Smooth muscle cell (in vitro differentiated cells): ENCODE measurements at regions not wholly inside any gene's neighbourhood (a gene's known extent, or its start where the extent isn't known, plus 50 kb on each side); places are given as distances from the start of the nearest gene placed in this dataset.

Source experiments
- DNase-seq: peaks from one replicate; lab custom pipeline; 2025; ENCODE audit not compliant: unreplicated experiment; lab: John Stamatoyannopoulos, UW
- H2AFZ ChIP-seq: fragments of 200-600 bp; sonication (generic); 2 replicates; pipeline ENCODE4 v1.6.0; 2016; ENCODE audit warnings: antibody characterized with exemption, low read depth, mild to moderate bottlenecking
- H3F3A ChIP-seq: fragments of 200-600 bp; sonication (generic); 2 replicates; pipeline ENCODE4 v1.6.0; 2017; ENCODE audit warnings: antibody characterized with exemption, low read depth
- H3K27ac ChIP-seq: fragments of 200-600 bp; sonication (generic); 2 replicates; pipeline ENCODE4 v1.5.1; 2016; ENCODE audit warnings: low read depth, mild to moderate bottlenecking
- H3K27me3 ChIP-seq: fragments of 200-600 bp; sonication (generic); 2 replicates; pipeline ENCODE4 v1.6.1; 2016; ENCODE audit warnings: low read depth, mild to moderate bottlenecking
- H3K36me3 ChIP-seq: fragments of 200-600 bp; sonication (generic); 2 replicates; pipeline ENCODE4 v1.5.1; 2016; ENCODE audit warnings: low read depth
- H3K4me1 ChIP-seq: fragments of 200-600 bp; sonication (generic); 2 replicates; pipeline ENCODE4 v1.5.1; 2016; ENCODE audit warnings: low read depth
- H3K4me2 ChIP-seq: fragments of 200-600 bp; sonication (generic); 2 replicates; pipeline ENCODE4 v1.6.0; 2016; ENCODE audit warnings: mild to moderate bottlenecking
- H3K4me3 ChIP-seq: fragments of 200-600 bp; sonication (generic); 2 replicates; pipeline ENCODE4 v1.5.1; 2016; ENCODE audit warnings: mild to moderate bottlenecking
- H3K79me2 ChIP-seq: fragments of 200-600 bp; sonication (generic); 2 replicates; pipeline ENCODE4 v1.6.0; 2016; ENCODE audit warnings: low read depth, mild to moderate bottlenecking
- H3K9ac ChIP-seq: fragments of 200-600 bp; sonication (generic); 2 replicates; pipeline ENCODE4 v1.6.0; 2016; ENCODE audit warnings: low read depth
- H3K9me3 ChIP-seq: fragments of 200-600 bp; sonication (generic); replicated peaks from 2 replicates; pipeline ENCODE4 v1.5.1; 2016; ENCODE audit warnings: low read depth
- H4K20me1 ChIP-seq: fragments of 200-600 bp; sonication (generic); 2 replicates; pipeline ENCODE4 v1.6.0; 2016; ENCODE audit warnings: low read depth
- WGBS: methylation state at CpG from one replicate; pipeline ENCODE4 v1.1.7; 2016; ENCODE audit warnings: low lambda C conversion rate; 5-methylcytosine and 5-hydroxymethylcytosine counted together
- TF ChIP-seq, protein P1 (sequence below): fragments of 200-600 bp; sonication (generic); IDR thresholded peaks from 2 replicates; pipeline ENCODE4 v1.5.1; 2017; ENCODE audit warnings: borderline replicate concordance, mild to moderate bottlenecking, antibody characterized with exemption; ENCODE audit not compliant: insufficient read depth, poor library complexity, severe bottlenecking

DNA sequence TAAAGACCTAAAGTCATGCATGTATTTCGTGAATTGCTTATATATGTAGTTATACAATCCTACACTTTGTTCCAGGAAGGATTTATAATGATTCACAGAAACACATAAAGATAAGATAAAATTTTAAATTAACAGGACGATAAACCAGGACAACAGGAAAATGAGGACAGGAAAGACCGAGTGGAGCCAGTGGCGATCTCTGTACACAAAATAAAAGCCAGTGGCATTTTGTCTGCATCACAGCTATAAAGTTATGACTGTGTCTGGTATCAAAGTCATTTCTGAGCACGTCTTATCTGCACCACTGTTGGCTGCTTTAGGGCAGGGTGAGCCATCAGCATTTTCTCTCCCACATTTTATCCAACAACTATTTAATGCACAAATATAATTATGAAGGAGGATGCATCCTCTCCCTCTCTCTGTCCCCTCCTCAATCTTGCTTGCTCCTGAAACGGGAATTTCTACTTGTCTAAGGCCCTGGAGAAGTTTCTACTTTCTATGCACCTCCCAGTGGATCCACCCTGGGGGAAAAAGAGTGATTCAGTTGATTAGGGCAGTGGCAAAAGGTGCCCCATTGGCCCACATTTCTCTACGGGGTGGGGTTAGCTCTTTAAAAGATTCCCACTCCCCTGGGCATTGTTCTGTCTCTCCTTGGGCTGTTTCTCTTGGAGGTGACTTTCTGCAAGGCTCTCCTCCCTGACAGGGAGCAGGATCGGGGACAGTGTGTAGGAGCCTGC lies 159.4 kb upstream of the UBE2E1 start:
- peak overlapping the region; percentile 47 for H3K27ac ChIP-seq
- H4K20me1 ChIP-seq, result no peaks in the 10 kb centered on the region
- H3F3A ChIP-seq, result peaks cover 5% of the 10 kb centered on the region
- no peak overlapping the region for H3K4me3 ChIP-seq
- H2AFZ ChIP-seq, result peak overlapping the region; percentile 37
- H3K9ac ChIP-seq, result no peak overlapping the region
- no peaks in the 10 kb centered on the region for H3K9me3 ChIP-seq
- H3K36me3 ChIP-seq, result no peaks in the 10 kb centered on the region
- no peaks in the 10 kb centered on the region for H3K27me3 ChIP-seq
- 31% methylated on average over 8 of the region's 8 CpGs for WGBS
- peak overlapping the region; percentile 67 for H3K4me2 ChIP-seq
- no peak for DNase-seq
- no peaks in the 10 kb centered on the region for H3K79me2 ChIP-seq
- H3K4me1 ChIP-seq, result peaks cover 20% of the 10 kb centered on the region
- TF ChIP-seq, protein P1, sequence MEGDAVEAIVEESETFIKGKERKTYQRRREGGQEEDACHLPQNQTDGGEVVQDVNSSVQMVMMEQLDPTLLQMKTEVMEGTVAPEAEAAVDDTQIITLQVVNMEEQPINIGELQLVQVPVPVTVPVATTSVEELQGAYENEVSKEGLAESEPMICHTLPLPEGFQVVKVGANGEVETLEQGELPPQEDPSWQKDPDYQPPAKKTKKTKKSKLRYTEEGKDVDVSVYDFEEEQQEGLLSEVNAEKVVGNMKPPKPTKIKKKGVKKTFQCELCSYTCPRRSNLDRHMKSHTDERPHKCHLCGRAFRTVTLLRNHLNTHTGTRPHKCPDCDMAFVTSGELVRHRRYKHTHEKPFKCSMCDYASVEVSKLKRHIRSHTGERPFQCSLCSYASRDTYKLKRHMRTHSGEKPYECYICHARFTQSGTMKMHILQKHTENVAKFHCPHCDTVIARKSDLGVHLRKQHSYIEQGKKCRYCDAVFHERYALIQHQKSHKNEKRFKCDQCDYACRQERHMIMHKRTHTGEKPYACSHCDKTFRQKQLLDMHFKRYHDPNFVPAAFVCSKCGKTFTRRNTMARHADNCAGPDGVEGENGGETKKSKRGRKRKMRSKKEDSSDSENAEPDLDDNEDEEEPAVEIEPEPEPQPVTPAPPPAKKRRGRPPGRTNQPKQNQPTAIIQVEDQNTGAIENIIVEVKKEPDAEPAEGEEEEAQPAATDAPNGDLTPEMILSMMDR, result no peak

GRCh38 chr3:23647706-23648258 lies 158.0 kb upstream of the UBE2E1 start:
- Histone ChIP-seq H3K27ac (no peak overlapping the region), H3K27me3 (no peaks in the 10 kb centered on the region), H3F3A (peaks cover 5% of the 10 kb centered on the region), H4K20me1 (no peaks in the 10 kb centered on the region), H3K36me3 (no peaks in the 10 kb centered on the region), H3K9me3 (no peaks in the 10 kb centered on the region), H3K79me2 (no peaks in the 10 kb centered on the region), H3K4me2 (no peak overlapping the region), H2AFZ (no peak overlapping the region), H3K4me3 (no peak overlapping the region), H3K9ac (no peak overlapping the region), H3K4me1 (peaks cover 20% of the 10 kb centered on the region)
- TF ChIP-seq, protein P1, result no peak
- no peak for DNase-seq
- WGBS, result 95% methylated on average over 6 of the region's 6 CpGs

GRCh38 chr3:23648326-23648995 lies 157.3 kb upstream of the UBE2E1 start:
- H3K4me1 ChIP-seq, result peaks cover 20% of the 10 kb centered on the region
- no peaks in the 10 kb centered on the region for H3K79me2 ChIP-seq
- H3F3A ChIP-seq, result peaks cover 5% of the 10 kb centered on the region
- 88% methylated on average over 5 of the region's 5 CpGs for WGBS
- H3K27ac ChIP-seq, result no peak overlapping the region
- H3K36me3 ChIP-seq, result no peaks in the 10 kb centered on the region
- no peak overlapping the region for H3K4me3 ChIP-seq
- no peak overlapping the region for H2AFZ ChIP-seq
- H3K27me3 ChIP-seq, result no peaks in the 10 kb centered on the region
- TF ChIP-seq, protein P1, result no peak
- no peaks in the 10 kb centered on the region for H3K9me3 ChIP-seq
- no peaks in the 10 kb centered on the region for H4K20me1 ChIP-seq
- DNase-seq, result no peak
- no peak overlapping the region for H3K9ac ChIP-seq
- H3K4me2 ChIP-seq, result no peak overlapping the region
